Caco-2 (cell line): ENCODE measurements at regions not wholly inside any gene's neighbourhood (a gene's known extent, or its start where the extent isn't known, plus 50 kb on each side); places are given as distances from the start of the nearest gene placed in this dataset.
A peak's percentile ranks its signal among the peaks of the same experiment; 100 is the strongest.

Source experiments
- BruUV-seq: library from RNA; stranded (reverse); fragments of 400-500 nt; replicated peaks from 2 replicates; lab custom pipeline; 2021; lab: Mats Ljungman, UMichigan
- CTCF ChIA-PET: fragments of 300-600 bp; sonication (Branson Sonifier 250); formaldehyde crosslinking; loops from one replicate; lab custom pipeline; 2022; ENCODE audit warnings: antibody characterized with exemption; lab: Charles Lee
- POLR2A ChIA-PET: fragments of 300-600 bp; sonication (Branson Sonifier 250); formaldehyde crosslinking; loops from one replicate; lab custom pipeline; 2022; ENCODE audit warnings: antibody characterized with exemption; lab: Charles Lee
- DNase-seq, 2 experiments: peaks; one replicate each; pipeline versions ENCODE4 v3.0.0 to v3.0.0-alpha.2; 2020 to 2022
- H3K27me3 ChIP-seq: replicated peaks from 2 replicates; pipeline ENCODE4 v1.6.0; 2011; ENCODE audit warnings: low read length; ENCODE audit not compliant: control insufficient read depth, insufficient read depth
- H3K36me3 ChIP-seq: 2 replicates; pipeline ENCODE4 v1.5.1; 2011; ENCODE audit warnings: low read length; ENCODE audit not compliant: control insufficient read depth, insufficient read depth
- H3K4me1 ChIP-seq: fragments of 250-450 bp; sonication (Bioruptor Pico); 2 replicates; pipeline ENCODE4 v1.5.1; 2020; ENCODE audit warnings: mild to moderate bottlenecking
- H3K4me3 ChIP-seq: 2 replicates; pipeline ENCODE4 v1.5.1; 2011; ENCODE audit warnings: low read depth, mild to moderate bottlenecking, control low read depth, low read length
- H3K9me3 ChIP-seq: fragments of 250-450 bp; sonication (Bioruptor Pico); 2 replicates; pipeline ENCODE4 v1.5.1; 2020; ENCODE audit warnings: mild to moderate bottlenecking, moderate library complexity
- H3K27ac Mint-ChIP-seq: one replicate; pipeline ENCODE4 v1.8.0; 2022; ENCODE audit warnings: mixed read lengths; ENCODE audit not compliant: unreplicated experiment
- H3K27me3 Mint-ChIP-seq: one replicate; pipeline ENCODE4 v1.8.0; 2022; ENCODE audit warnings: mixed read lengths; ENCODE audit not compliant: insufficient read depth, unreplicated experiment
- H3K36me3 Mint-ChIP-seq: one replicate; pipeline ENCODE4 v1.8.0; 2022; ENCODE audit warnings: mild to moderate bottlenecking, mixed read lengths; ENCODE audit not compliant: insufficient read depth, unreplicated experiment
- H3K4me1 Mint-ChIP-seq: one replicate; pipeline ENCODE4 v1.8.0; 2022; ENCODE audit warnings: low read depth, mixed read lengths; ENCODE audit not compliant: unreplicated experiment
- H3K4me3 Mint-ChIP-seq: one replicate; pipeline ENCODE4 v1.8.0; 2022; ENCODE audit warnings: mild to moderate bottlenecking, moderate library complexity, mixed read lengths; ENCODE audit not compliant: unreplicated experiment
- H3K9me3 Mint-ChIP-seq: one replicate; pipeline ENCODE4 v1.8.0; 2022; ENCODE audit warnings: mixed read lengths; ENCODE audit not compliant: unreplicated experiment
- CTCF ChIP-seq, 2 experiments: fragments of 200-600 bp in 1 of 2; IDR thresholded peaks; 1 replicate in 1 of 2; 2 replicates in 1 of 2; pipeline versions ENCODE4 v1.5.1 to v1.8.0; 2011 to 2022; ENCODE audit warnings: antibody characterized with exemption in 1 of 2, control low read depth in 1 of 2, inconsistent platforms in 1 of 2, low read depth in 1 of 2, low read length in 1 of 2, mild to moderate bottlenecking in 1 of 2, moderate library complexity in 1 of 2; ENCODE audit not compliant: insufficient read depth in 1 of 2, severe bottlenecking in 1 of 2, unreplicated experiment in 1 of 2
- intact Hi-C: fragments of 100-400 bp; cut with micrococcal nuclease; formaldehyde crosslinking; loops from one replicate; pipeline ENCODE4 v1.10.0; 2022; ENCODE audit not compliant: unreplicated experiment

GRCh38 chr12:61538951-61539350 lies 721.3 kb upstream of the USP15 start:
- Mint-ChIP-seq H3K4me3 (no peak overlapping the region), H3K27ac (no peak overlapping the region), H3K27me3 (peaks cover 3% of the 10 kb centered on the region), H3K4me1 (no peaks in the 10 kb centered on the region), H3K9me3 (no peaks in the 10 kb centered on the region), H3K36me3 (no peaks in the 10 kb centered on the region)
- POLR2A ChIA-PET, result no interaction called here
- no TSS peak for BruUV-seq
- no peaks in the 10 kb centered on the region for H3K4me1 ChIP-seq
- H3K36me3 ChIP-seq, result no peaks in the 10 kb centered on the region
- no peak overlapping the region for H3K4me3 ChIP-seq
- no peaks in the 10 kb centered on the region for H3K9me3 ChIP-seq
- DNase-seq, result no peak
- intact Hi-C loops, result no loop called here
- CTCF ChIA-PET, result no interaction called here
- no peaks in the 10 kb centered on the region for H3K27me3 ChIP-seq
- TF ChIP-seq CTCF (IDR thresholded peaks at IDR 0.05; ENCODE audit: insufficient read depth in 1 of 2, low read depth in 1 of 2, low read length in 1 of 2, severe bottlenecking in 1 of 2, unreplicated experiment in 1 of 2), result no peak

GRCh38 chr12:61542551-61542950 lies 717.7 kb upstream of the USP15 start:
- H3K9me3 ChIP-seq, result no peaks in the 10 kb centered on the region
- BruUV-seq, result no TSS peak
- no peak overlapping the region for H3K4me3 ChIP-seq
- Mint-ChIP-seq H3K36me3 (no peaks in the 10 kb centered on the region), H3K27ac (no peak overlapping the region), H3K9me3 (no peaks in the 10 kb centered on the region), H3K4me1 (no peaks in the 10 kb centered on the region), H3K4me3 (no peak overlapping the region), H3K27me3 (no peaks in the 10 kb centered on the region)
- no peak for DNase-seq
- no peaks in the 10 kb centered on the region for H3K27me3 ChIP-seq
- ChIA-PET POLR2A (no interaction called here), CTCF (no interaction called here)
- intact Hi-C loops, result no loop called here
- H3K4me1 ChIP-seq, result no peaks in the 10 kb centered on the region
- TF ChIP-seq CTCF (IDR thresholded peaks at IDR 0.05; ENCODE audit: insufficient read depth in 1 of 2, low read depth in 1 of 2, low read length in 1 of 2, severe bottlenecking in 1 of 2, unreplicated experiment in 1 of 2), result no peak
- no peaks in the 10 kb centered on the region for H3K36me3 ChIP-seq

- H3K27me3 Mint-ChIP-seq, result peaks cover 5% of the 10 kb centered on the region
- Histone ChIP-seq H3K36me3 (no peaks in the 10 kb centered on the region), H3K4me3 (no peak overlapping the region), H3K9me3 (no peaks in the 10 kb centered on the region), H3K4me1 (no peaks in the 10 kb centered on the region), H3K27me3 (no peaks in the 10 kb centered on the region)
- POLR2A ChIA-PET, result no interaction called here
- intact Hi-C loops, result no loop called here
- BruUV-seq, result no TSS peak
- H3K9me3 Mint-ChIP-seq, result no peaks in the 10 kb centered on the region
- TF ChIP-seq CTCF (IDR thresholded peaks at IDR 0.05; ENCODE audit: insufficient read depth in 1 of 2, low read depth in 1 of 2, low read length in 1 of 2, severe bottlenecking in 1 of 2, unreplicated experiment in 1 of 2), result peak in 1 of 2 experiments; percentile 10
- H3K36me3 Mint-ChIP-seq, result no peaks in the 10 kb centered on the region
- no peak overlapping the region for H3K4me3 Mint-ChIP-seq
- no peaks in the 10 kb centered on the region for H3K4me1 Mint-ChIP-seq
- CTCF ChIA-PET, result no interaction called here
- no peak overlapping the region for H3K27ac Mint-ChIP-seq
- peak; percentile 29 to 43 for DNase-seq
Measured at GRCh38 chr12:61546296-61546695, 713.9 kb upstream of the USP15 start.
